Neural cell (in vitro differentiated cells): ENCODE measurements at regions not wholly inside any gene's neighbourhood (a gene's known extent, or its start where the extent isn't known, plus 50 kb on each side); places are given as distances from the start of the nearest gene placed in this dataset.

ENCODE experiments used
- H2AFZ ChIP-seq: fragments of 200-600, 300-800 bp; sonication (generic), shearing (Covaris generic); 2 replicates; pipeline ENCODE4 v1.6.0; 2014; ENCODE audit warnings: low read depth, mild to moderate bottlenecking, antibody characterized with exemption, low read length, moderate library complexity
- H3F3A ChIP-seq: fragments of 200-600 bp; shearing (Covaris generic); 2 replicates; pipeline ENCODE4 v1.6.1; 2016; ENCODE audit warnings: mild to moderate bottlenecking, moderate library complexity, mixed read lengths, antibody characterized with exemption, low read length; ENCODE audit not compliant: insufficient read depth, poor library complexity, severe bottlenecking
- H3K27ac ChIP-seq: fragments of 200-600, 300-800 bp; sonication (generic), shearing (Covaris generic); 2 replicates; pipeline ENCODE4 v1.5.1; 2014; ENCODE audit warnings: mild to moderate bottlenecking, low read length, moderate library complexity
- H3K27me3 ChIP-seq: fragments of 300-800, 200-600 bp; sonication (generic), shearing (Covaris generic); 2 replicates; pipeline ENCODE4 v1.6.0; 2014; ENCODE audit warnings: mild to moderate bottlenecking, low read depth, low read length, moderate library complexity; ENCODE audit not compliant: insufficient read depth
- H3K36me3 ChIP-seq: fragments of 300-800, 200-600 bp; sonication (generic), shearing (Covaris generic); 2 replicates; pipeline ENCODE4 v1.5.1; 2014; ENCODE audit warnings: mild to moderate bottlenecking, antibody characterized with exemption, low read length, moderate library complexity; ENCODE audit not compliant: insufficient read depth
- H3K4me2 ChIP-seq: fragments of 300-800, 200-600 bp; sonication (generic), shearing (Covaris generic); 2 replicates; pipeline ENCODE4 v1.6.0; 2014; ENCODE audit warnings: mild to moderate bottlenecking, low read length
- H3K4me3 ChIP-seq: fragments of 300-800, 200-600 bp; sonication (generic), shearing (Covaris generic); 2 replicates; pipeline ENCODE4 v1.5.1; 2014; ENCODE audit warnings: mild to moderate bottlenecking, low read length, moderate library complexity
- H3K79me2 ChIP-seq: fragments of 200-600 bp; shearing (Covaris generic); replicated peaks from 2 replicates; pipeline ENCODE4 v1.6.0; 2014; ENCODE audit warnings: mild to moderate bottlenecking, low read length, moderate library complexity; ENCODE audit not compliant: insufficient read depth
- H3K9ac ChIP-seq: fragments of 300-800, 200-600 bp; sonication (generic), shearing (Covaris generic); 2 replicates; pipeline ENCODE4 v1.6.1; 2016; ENCODE audit warnings: mild to moderate bottlenecking, low read length, mixed read lengths
- H3K9me2 ChIP-seq: fragments of 200-600 bp; shearing (Covaris generic); 2 replicates; pipeline ENCODE4 v1.6.1; 2016; ENCODE audit warnings: mild to moderate bottlenecking, low read length, mixed read lengths; ENCODE audit not compliant: insufficient read depth
- H3K9me3 ChIP-seq: fragments of 200-600, 300-800 bp; sonication (generic), shearing (Covaris generic); 2 replicates; pipeline ENCODE4 v1.6.1; 2016; ENCODE audit warnings: mild to moderate bottlenecking, mixed run types, low read length, moderate library complexity, mixed read lengths
- H4K20me1 ChIP-seq: fragments of 200-600 bp; shearing (Covaris generic); 2 replicates; pipeline ENCODE4 v1.6.1; 2016; ENCODE audit warnings: mild to moderate bottlenecking, mixed run types; ENCODE audit not compliant: insufficient read depth
- EP300 ChIP-seq: fragments of 450-650 bp; conservative IDR thresholded peaks from 2 replicates; pipeline ENCODE4 v1.6.1; 2014; ENCODE audit warnings: antibody characterized with exemption, mild to moderate bottlenecking, moderate library complexity; ENCODE audit not compliant: poor library complexity, severe bottlenecking
- EZH2 ChIP-seq: fragments of 200-600, 300-800 bp; shearing (Covaris generic), sonication (generic); IDR thresholded peaks from 2 replicates; pipeline ENCODE4 v1.6.1; 2014; ENCODE audit warnings: antibody characterized with exemption, low read length, borderline replicate concordance, mild to moderate bottlenecking; ENCODE audit not compliant: insufficient read depth, poor library complexity, severe bottlenecking
- MXI1 ChIP-seq: fragments of 450-650 bp; conservative IDR thresholded peaks from 2 replicates; pipeline ENCODE4 v1.6.1; 2014; ENCODE audit warnings: antibody characterized with exemption, mild to moderate bottlenecking; ENCODE audit not compliant: poor library complexity, severe bottlenecking
- POLR2AphosphoS5 ChIP-seq: IDR thresholded peaks from 2 replicates; pipeline ENCODE4 v1.6.1; 2012
- RAD21 ChIP-seq: fragments of 450-650 bp; conservative IDR thresholded peaks from 2 replicates; pipeline ENCODE4 v1.6.1; 2014; ENCODE audit warnings: antibody characterized with exemption, mild to moderate bottlenecking, moderate library complexity
- SMC3 ChIP-seq: fragments of 450-650 bp; conservative IDR thresholded peaks from 2 replicates; pipeline ENCODE4 v1.6.1; 2014; ENCODE audit warnings: antibody characterized with exemption, mild to moderate bottlenecking, moderate library complexity; ENCODE audit not compliant: poor library complexity
- TAF1 ChIP-seq: IDR thresholded peaks from 2 replicates; pipeline ENCODE4 v1.6.1; 2012; ENCODE audit warnings: low read depth
- TF ChIP-seq, protein P1 (sequence below): fragments of 450-650 bp; IDR thresholded peaks from 2 replicates; pipeline ENCODE4 v1.5.1; 2014; ENCODE audit warnings: antibody characterized with exemption, mild to moderate bottlenecking, moderate library complexity; ENCODE audit not compliant: poor library complexity, severe bottlenecking
- TF ChIP-seq, protein P2 (sequence below): IDR thresholded peaks from 2 replicates; pipeline ENCODE4 v1.6.1; 2012; ENCODE audit warnings: borderline replicate concordance

DNA sequence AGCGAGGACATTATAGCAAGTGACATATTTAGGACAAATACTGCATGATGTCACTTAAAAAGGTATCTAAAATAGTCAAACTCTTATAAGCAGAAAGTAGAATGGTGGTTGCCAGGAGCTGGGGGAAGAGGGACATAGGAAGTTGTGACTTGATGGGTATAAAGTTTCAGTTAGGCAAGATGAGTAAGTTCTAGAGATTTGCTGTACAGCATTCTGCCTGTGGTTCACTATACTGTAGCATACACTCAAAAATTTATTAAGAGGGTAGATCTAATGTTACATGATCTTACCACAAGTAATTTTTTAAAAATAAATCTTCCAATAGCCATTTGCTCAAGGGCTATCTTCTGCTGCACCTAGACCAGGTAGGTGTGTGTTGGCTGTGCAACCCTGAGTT is 78.1 kb upstream of the NPAS2 start:
- Histone ChIP-seq H3K27ac (no peak overlapping the region), H3K9ac (no peak overlapping the region), H3K4me2 (no peak overlapping the region), H3K79me2 (no peaks in the 10 kb centered on the region), H4K20me1 (no peaks in the 10 kb centered on the region), H2AFZ (no peak overlapping the region), H3K36me3 (no peaks in the 10 kb centered on the region), H3K27me3 (no peaks in the 10 kb centered on the region), H3K9me2 (no peaks in the 10 kb centered on the region), H3F3A (no peaks in the 10 kb centered on the region), H3K4me3 (no peak overlapping the region), H3K9me3 (no peaks in the 10 kb centered on the region)
- no peak for TF ChIP-seq MXI1
- TF ChIP-seq TAF1, result no peak
- TF ChIP-seq, protein P1, sequence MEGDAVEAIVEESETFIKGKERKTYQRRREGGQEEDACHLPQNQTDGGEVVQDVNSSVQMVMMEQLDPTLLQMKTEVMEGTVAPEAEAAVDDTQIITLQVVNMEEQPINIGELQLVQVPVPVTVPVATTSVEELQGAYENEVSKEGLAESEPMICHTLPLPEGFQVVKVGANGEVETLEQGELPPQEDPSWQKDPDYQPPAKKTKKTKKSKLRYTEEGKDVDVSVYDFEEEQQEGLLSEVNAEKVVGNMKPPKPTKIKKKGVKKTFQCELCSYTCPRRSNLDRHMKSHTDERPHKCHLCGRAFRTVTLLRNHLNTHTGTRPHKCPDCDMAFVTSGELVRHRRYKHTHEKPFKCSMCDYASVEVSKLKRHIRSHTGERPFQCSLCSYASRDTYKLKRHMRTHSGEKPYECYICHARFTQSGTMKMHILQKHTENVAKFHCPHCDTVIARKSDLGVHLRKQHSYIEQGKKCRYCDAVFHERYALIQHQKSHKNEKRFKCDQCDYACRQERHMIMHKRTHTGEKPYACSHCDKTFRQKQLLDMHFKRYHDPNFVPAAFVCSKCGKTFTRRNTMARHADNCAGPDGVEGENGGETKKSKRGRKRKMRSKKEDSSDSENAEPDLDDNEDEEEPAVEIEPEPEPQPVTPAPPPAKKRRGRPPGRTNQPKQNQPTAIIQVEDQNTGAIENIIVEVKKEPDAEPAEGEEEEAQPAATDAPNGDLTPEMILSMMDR, result no peak
- TF ChIP-seq SMC3, result no peak
- TF ChIP-seq, protein P2, sequence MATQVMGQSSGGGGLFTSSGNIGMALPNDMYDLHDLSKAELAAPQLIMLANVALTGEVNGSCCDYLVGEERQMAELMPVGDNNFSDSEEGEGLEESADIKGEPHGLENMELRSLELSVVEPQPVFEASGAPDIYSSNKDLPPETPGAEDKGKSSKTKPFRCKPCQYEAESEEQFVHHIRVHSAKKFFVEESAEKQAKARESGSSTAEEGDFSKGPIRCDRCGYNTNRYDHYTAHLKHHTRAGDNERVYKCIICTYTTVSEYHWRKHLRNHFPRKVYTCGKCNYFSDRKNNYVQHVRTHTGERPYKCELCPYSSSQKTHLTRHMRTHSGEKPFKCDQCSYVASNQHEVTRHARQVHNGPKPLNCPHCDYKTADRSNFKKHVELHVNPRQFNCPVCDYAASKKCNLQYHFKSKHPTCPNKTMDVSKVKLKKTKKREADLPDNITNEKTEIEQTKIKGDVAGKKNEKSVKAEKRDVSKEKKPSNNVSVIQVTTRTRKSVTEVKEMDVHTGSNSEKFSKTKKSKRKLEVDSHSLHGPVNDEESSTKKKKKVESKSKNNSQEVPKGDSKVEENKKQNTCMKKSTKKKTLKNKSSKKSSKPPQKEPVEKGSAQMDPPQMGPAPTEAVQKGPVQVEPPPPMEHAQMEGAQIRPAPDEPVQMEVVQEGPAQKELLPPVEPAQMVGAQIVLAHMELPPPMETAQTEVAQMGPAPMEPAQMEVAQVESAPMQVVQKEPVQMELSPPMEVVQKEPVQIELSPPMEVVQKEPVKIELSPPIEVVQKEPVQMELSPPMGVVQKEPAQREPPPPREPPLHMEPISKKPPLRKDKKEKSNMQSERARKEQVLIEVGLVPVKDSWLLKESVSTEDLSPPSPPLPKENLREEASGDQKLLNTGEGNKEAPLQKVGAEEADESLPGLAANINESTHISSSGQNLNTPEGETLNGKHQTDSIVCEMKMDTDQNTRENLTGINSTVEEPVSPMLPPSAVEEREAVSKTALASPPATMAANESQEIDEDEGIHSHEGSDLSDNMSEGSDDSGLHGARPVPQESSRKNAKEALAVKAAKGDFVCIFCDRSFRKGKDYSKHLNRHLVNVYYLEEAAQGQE, result no peak
- TF ChIP-seq RAD21, result no peak
- no peak for TF ChIP-seq EZH2
- TF ChIP-seq EP300, result no peak
- no peak for TF ChIP-seq POLR2AphosphoS5

DNA sequence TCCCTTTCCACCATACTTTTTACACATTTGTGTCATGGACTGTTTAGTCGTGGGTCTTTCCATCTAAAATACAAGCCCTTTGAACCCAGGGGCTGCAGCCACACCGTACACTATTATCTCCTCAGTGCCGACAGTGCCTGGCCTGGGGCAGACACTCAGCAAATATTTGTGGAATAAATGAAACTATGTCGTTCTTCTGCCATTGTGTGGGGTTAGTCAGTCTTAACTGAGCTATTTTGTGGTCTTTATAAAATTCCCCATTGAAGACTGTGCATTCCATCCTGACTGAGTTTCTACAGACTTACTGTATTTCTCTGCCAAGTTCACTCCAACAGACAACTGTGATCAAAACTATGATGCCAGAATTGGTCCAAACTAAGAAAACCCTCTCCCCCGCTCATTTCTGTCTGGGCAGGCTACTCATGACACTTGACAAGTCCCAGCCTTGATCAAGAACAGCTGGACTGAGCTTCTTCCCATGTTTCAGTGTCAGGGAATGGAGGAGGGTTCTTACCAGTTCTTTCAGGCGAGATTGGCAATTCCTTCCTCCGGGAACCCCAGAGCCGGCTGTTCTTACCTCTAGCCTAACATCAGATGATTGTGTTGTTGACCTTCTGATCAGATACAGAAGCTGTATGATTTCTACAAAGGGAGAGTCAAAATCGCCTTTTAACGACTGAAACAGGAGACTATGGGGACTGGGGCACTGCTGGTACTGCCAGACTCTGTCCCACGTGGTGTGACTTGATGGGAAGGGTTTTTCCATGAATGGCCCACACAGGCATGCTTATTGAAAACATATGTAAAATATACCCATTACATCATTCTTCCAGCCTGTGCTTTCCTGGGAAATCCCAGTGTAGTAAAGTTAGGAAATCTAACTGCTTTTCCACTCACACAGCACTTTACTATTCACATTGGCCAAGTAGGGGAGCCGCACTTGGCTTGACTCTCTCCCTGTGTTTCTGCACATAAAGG is 77.4 kb upstream of the NPAS2 start:
- no peak overlapping the region for H2AFZ ChIP-seq

More for the DNA sequence above, 77.4 kb upstream of the NPAS2 start:
- Histone ChIP-seq H4K20me1 (no peaks in the 10 kb centered on the region), H3K9me2 (no peaks in the 10 kb centered on the region), H3K27ac (no peak overlapping the region), H3K36me3 (no peaks in the 10 kb centered on the region), H3K9ac (no peak overlapping the region), H3K4me2 (no peak overlapping the region), H3K9me3 (no peaks in the 10 kb centered on the region), H3K79me2 (no peaks in the 10 kb centered on the region), H3K27me3 (no peaks in the 10 kb centered on the region), H3F3A (no peaks in the 10 kb centered on the region), H3K4me3 (no peak overlapping the region)
- TF ChIP-seq POLR2AphosphoS5 (no peak), RAD21 (no peak), EZH2 (no peak), TAF1 (no peak), MXI1 (no peak), SMC3 (no peak), EP300 (no peak)
- TF ChIP-seq, protein P2, result no peak
- TF ChIP-seq, protein P1, result no peak
